ENCODE measurements at regions not wholly inside any gene's neighbourhood (a gene's known extent, or its start where the extent isn't known, plus 50 kb on each side); places are given as distances from the start of the nearest gene placed in this dataset.

DNA sequence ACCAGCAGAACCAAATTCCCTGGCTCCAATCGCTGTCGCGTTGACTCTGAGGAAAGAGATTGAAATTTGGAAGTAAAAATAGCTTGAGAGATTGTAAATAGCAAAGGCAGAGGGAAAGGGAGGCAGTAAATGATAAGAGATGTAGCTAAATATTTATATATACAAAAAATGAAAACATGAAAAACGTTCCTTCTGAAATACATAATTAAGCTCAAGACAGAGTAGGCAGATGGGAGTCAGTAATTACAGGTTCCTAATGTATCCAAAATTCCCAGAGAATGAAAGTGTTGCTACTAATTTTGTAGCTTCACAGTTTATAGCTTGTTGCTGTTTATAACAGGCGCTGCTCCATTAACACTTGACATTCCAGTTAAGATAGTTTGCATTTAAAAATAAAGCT, 648.7 kb downstream of the KCNA4 start:
- Histone ChIP-seq H3K9me2 (replicated peaks; ENCODE audit: insufficient read depth, low read length) (no peaks in the 10 kb centered on the region), H3K27me3 (ENCODE audit: low read length) (no peaks in the 10 kb centered on the region), H3K4me3 (ENCODE audit: insufficient read depth, low read length, poor library complexity, severe bottlenecking) (no peak overlapping the region), H3K9me3 (ENCODE audit: insufficient read depth, low read length) (no peaks in the 10 kb centered on the region), H3K27ac (ENCODE audit: low read depth, low read length) (no peak overlapping the region), H3F3A (ENCODE audit: insufficient read depth) (no peaks in the 10 kb centered on the region), H3K79me2 (ENCODE audit: insufficient read depth, low read length) (no peaks in the 10 kb centered on the region), H3K9ac (ENCODE audit: low read length) (no peak overlapping the region), H4K20me1 (ENCODE audit: low read depth, low read length) (no peaks in the 10 kb centered on the region), H2AFZ (ENCODE audit: low read depth, low read length, severe bottlenecking) (no peak overlapping the region), H3K4me2 (ENCODE audit: low read depth, low read length, poor library complexity, severe bottlenecking) (no peak overlapping the region), H3K36me3 (ENCODE audit: low read length) (no peaks in the 10 kb centered on the region)
- TF ChIP-seq, protein P1, sequence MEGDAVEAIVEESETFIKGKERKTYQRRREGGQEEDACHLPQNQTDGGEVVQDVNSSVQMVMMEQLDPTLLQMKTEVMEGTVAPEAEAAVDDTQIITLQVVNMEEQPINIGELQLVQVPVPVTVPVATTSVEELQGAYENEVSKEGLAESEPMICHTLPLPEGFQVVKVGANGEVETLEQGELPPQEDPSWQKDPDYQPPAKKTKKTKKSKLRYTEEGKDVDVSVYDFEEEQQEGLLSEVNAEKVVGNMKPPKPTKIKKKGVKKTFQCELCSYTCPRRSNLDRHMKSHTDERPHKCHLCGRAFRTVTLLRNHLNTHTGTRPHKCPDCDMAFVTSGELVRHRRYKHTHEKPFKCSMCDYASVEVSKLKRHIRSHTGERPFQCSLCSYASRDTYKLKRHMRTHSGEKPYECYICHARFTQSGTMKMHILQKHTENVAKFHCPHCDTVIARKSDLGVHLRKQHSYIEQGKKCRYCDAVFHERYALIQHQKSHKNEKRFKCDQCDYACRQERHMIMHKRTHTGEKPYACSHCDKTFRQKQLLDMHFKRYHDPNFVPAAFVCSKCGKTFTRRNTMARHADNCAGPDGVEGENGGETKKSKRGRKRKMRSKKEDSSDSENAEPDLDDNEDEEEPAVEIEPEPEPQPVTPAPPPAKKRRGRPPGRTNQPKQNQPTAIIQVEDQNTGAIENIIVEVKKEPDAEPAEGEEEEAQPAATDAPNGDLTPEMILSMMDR (IDR thresholded peaks at IDR 0.05; ENCODE audit: insufficient read depth, low read length, poor library complexity, severe bottlenecking): no peak
- no peak for TF ChIP-seq EZH2phosphoT487 (conservative IDR thresholded peaks at IDR 0.05; ENCODE audit: low read length)

DNA sequence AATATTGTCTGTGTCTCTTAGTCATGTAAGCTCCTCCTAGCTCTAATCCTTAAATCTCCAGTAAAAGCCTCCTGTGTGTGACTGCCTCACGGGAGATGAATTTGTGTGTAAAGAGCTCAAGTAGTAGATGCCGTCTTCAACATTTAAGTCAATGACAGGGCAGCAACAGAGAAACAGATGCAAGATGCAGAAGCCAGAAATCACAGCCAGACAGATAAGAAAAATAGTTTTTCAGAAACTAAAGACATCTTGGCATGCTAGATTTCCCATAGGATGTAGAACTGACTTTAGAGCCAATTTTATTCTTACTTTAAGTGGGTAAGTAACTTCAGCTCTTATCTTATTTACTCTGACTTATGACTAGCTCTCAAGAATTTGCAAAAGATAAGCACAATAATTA, 652.8 kb downstream of the KCNA4 start:
- H2AFZ ChIP-seq (ENCODE audit: low read depth, low read length, severe bottlenecking): no peak overlapping the region
- no peak overlapping the region for H3K4me3 ChIP-seq (ENCODE audit: insufficient read depth, low read length, poor library complexity, severe bottlenecking)
- no peak overlapping the region for H3K9ac ChIP-seq (ENCODE audit: low read length)
- TF ChIP-seq, protein P1 (IDR thresholded peaks at IDR 0.05; ENCODE audit: insufficient read depth, low read length, poor library complexity, severe bottlenecking): no peak
- TF ChIP-seq EZH2phosphoT487 (conservative IDR thresholded peaks at IDR 0.05; ENCODE audit: low read length): no peak
- no peaks in the 10 kb centered on the region for H3K79me2 ChIP-seq (ENCODE audit: insufficient read depth, low read length)
- H3K4me2 ChIP-seq (ENCODE audit: low read depth, low read length, poor library complexity, severe bottlenecking): no peak overlapping the region
- H3K27ac ChIP-seq (ENCODE audit: low read depth, low read length): no peak overlapping the region
- H4K20me1 ChIP-seq (ENCODE audit: low read depth, low read length): no peaks in the 10 kb centered on the region
- H3K27me3 ChIP-seq (ENCODE audit: low read length): no peaks in the 10 kb centered on the region
- no peaks in the 10 kb centered on the region for H3F3A ChIP-seq (ENCODE audit: insufficient read depth)
- H3K36me3 ChIP-seq (ENCODE audit: low read length): no peaks in the 10 kb centered on the region
- no peaks in the 10 kb centered on the region for H3K9me2 ChIP-seq (replicated peaks; ENCODE audit: insufficient read depth, low read length)
- H3K9me3 ChIP-seq (ENCODE audit: insufficient read depth, low read length): no peaks in the 10 kb centered on the region

DNA sequence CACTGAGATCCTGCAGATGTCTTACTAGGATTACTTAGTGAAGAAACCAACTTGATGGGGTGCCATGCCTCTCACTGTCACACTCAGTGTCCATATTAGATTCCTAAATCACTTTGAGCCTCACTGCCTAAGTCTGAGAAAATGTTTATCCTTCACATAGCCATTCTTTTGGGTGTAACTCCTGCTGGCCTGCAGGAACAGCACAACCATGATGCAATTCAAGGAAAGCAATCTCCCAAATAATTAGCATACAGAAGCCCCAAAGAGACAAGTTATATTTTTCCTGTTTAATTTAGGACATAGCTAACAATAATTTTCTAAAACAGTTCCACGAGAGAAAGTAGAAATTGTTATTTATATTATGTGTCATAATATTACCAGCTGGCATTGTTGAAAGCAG, 655.5 kb downstream of the KCNA4 start:
- no peaks in the 10 kb centered on the region for H3K36me3 ChIP-seq (ENCODE audit: low read length)
- H3K9me3 ChIP-seq (ENCODE audit: insufficient read depth, low read length): no peaks in the 10 kb centered on the region
- no peak overlapping the region for H3K27ac ChIP-seq (ENCODE audit: low read depth, low read length)
- H3K79me2 ChIP-seq (ENCODE audit: insufficient read depth, low read length): no peaks in the 10 kb centered on the region
- no peaks in the 10 kb centered on the region for H3F3A ChIP-seq (ENCODE audit: insufficient read depth)
- H3K9me2 ChIP-seq (replicated peaks; ENCODE audit: insufficient read depth, low read length): no peaks in the 10 kb centered on the region
- no peak overlapping the region for H2AFZ ChIP-seq (ENCODE audit: low read depth, low read length, severe bottlenecking)
- no peak overlapping the region for H3K9ac ChIP-seq (ENCODE audit: low read length)
- no peaks in the 10 kb centered on the region for H4K20me1 ChIP-seq (ENCODE audit: low read depth, low read length)
- no peaks in the 10 kb centered on the region for H3K27me3 ChIP-seq (ENCODE audit: low read length)
- no peak for TF ChIP-seq EZH2phosphoT487 (conservative IDR thresholded peaks at IDR 0.05; ENCODE audit: low read length)
- TF ChIP-seq, protein P1 (IDR thresholded peaks at IDR 0.05; ENCODE audit: insufficient read depth, low read length, poor library complexity, severe bottlenecking): no peak
- H3K4me2 ChIP-seq (ENCODE audit: low read depth, low read length, poor library complexity, severe bottlenecking): no peak overlapping the region
- H3K4me3 ChIP-seq (ENCODE audit: insufficient read depth, low read length, poor library complexity, severe bottlenecking): no peak overlapping the region

All from SU-DHL-6 (cell line).